ES-I3 (cell line): ENCODE measurements at regions not wholly inside any gene's neighbourhood (a gene's known extent, or its start where the extent isn't known, plus 50 kb on each side); places are given as distances from the start of the nearest gene placed in this dataset.
"Not testable (repeated sequence)": the region's sequence is repeated elsewhere in the genome, so short reads cannot be mapped to it uniquely, and the experiment has no call there.

Experiments
- H3K36me3 ChIP-seq: 2 replicates; pipeline ENCODE4 v1.6.1; 2013; ENCODE audit warnings: mild to moderate bottlenecking, low read length, control low read depth, moderate library complexity; ENCODE audit not compliant: insufficient read depth
- H3K4me1 ChIP-seq: 2 replicates; pipeline ENCODE4 v1.6.1; 2013; ENCODE audit warnings: mild to moderate bottlenecking, control low read depth, low read length; ENCODE audit not compliant: insufficient read depth
- H3K9ac ChIP-seq: 2 replicates; pipeline ENCODE4 v1.6.1; 2013; ENCODE audit warnings: low read depth, mild to moderate bottlenecking, low read length, moderate library complexity
- H3K9me3 ChIP-seq: 2 replicates; pipeline ENCODE4 v1.6.1; 2013; ENCODE audit warnings: mild to moderate bottlenecking, low read length, moderate library complexity; ENCODE audit not compliant: control insufficient read depth, insufficient read depth

DNA sequence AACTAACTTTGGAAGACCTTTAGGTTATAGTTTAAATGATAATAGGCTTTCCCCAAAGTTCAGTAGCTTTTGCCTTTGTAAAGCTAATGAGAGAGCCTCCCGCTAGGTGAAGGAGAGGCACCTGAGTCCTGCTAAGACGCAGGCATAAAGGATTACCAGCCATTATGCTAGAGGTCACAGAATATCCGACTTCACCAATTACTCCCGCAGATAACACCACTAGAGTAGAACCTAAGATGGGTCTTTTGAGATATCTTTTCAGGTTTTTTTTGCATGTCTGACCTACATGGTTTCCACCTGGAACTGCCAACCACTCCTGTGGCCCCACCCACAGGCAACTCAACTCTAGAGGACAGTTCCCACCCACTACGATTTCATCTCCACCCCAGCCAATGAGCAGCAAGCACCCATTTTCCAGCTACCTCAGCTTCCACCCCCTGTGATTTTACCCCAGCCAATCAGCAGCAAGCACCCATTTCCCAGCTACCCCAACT is 314.3 kb downstream of the BRD1 start:
- Histone ChIP-seq H3K9me3 (peaks cover 3% of the 10 kb centered on the region; the same call in 1 of the 2 replicates), H3K36me3 (no peaks in the 10 kb centered on the region), H3K9ac (peak overlapping the region; percentile 16; the same call in 1 of the 2 replicates), H3K4me1 (peaks cover 8% of the 10 kb centered on the region; the same call in 1 of the 2 replicates)

DNA sequence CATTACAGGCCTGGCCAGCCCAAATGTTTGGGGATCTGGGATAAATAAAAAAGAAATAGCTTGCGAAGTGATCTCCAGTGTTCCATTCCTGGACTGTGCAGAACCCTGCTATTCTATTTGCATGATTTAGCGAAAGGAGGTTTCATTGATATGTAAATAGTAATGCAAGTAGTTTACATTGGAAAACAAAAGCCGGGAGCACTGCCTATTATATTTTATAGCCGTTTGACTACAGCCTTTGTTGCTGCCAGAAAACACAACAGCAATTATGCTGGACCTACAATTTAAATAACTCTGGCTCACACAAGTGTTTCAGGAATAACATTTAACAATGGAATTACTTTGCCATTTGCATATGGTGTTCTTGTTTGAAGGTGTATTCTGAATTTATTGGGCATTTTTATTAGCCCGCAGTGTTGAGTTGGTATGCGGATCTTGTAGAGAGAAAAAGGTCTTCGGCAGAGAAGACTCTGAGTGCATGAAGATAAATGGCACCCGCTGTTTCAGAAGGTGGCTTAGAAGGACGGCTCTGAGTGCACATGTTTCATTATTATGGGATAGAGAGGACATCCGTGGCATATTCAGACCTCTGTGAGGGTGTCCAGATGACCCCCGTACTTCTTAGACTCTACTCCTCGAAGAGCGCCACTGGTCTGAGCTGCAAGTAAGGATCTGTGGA is 315.0 kb downstream of the BRD1 start:
- H3K36me3 ChIP-seq = no peaks in the 10 kb centered on the region
- peaks cover 3% of the 10 kb centered on the region; the same call in 1 of the 2 replicates for H3K9me3 ChIP-seq

DNA sequence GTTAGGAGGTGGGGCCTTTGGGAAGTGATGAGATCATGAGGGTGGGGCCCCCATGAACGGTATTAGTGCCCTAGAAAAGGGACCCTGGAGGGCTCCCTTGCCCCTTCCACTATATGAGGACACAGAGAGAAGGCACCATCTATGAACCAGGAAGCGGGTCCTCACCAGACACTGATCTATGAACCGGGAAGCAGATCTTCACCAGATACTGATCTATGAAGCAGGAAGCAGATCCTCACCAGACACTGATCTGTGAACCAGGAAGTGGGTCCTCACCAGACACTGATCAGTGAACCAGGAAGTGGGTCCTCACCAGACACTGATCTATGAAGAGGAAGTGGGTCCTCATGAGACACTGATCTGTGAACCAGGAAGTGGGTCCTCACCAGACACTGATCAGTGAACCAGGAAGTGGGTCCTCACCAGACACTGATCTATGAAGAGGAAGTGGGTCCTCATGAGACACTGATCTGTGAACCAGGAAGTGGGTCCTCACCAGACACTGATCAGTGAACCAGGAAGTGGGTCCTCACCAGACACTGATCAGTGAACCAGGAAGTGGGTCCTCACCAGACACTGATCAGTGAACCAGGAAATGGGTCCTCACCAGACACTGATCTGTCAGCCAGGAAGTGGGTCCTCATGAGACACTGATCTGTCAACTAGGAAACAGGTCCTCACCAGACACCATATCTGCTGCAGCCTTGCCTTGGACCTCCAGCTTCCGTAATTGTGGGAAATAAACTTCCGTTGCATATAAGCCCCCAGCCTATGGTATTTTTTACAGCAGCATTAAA is 316.1 kb downstream of the BRD1 start:
- not testable (repeated sequence) for H3K36me3 ChIP-seq, H3K9me3 ChIP-seq, H3K4me1 ChIP-seq, H3K9ac ChIP-seq

More for the DNA sequence above, 315.0 kb downstream of the BRD1 start:
- Histone ChIP-seq H3K9ac (no peak overlapping the region), H3K4me1 (peaks cover 8% of the 10 kb centered on the region; the same call in 1 of the 2 replicates)

DNA sequence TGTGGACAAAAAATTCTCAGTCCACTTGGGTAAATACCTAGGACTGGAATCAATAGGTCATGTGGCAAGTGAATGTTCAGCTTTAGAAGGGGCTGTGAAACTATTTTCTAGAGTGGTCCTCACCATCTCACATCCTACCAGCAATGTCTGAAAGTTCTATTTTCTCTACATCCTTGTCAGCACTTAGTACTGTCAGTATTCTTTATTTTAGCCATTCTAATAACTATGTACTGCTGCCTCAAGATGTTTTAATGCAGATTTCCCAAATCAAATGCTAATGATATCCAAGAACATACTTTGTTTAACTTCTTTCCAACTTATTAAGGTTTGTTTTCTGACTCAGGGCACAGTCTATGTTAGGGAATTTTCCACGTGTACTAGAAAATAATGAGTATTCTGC is 317.0 kb downstream of the BRD1 start:
- no peaks in the 10 kb centered on the region for H3K36me3 ChIP-seq
- peaks cover 8% of the 10 kb centered on the region; the same call in 1 of the 2 replicates for H3K4me1 ChIP-seq
- H3K9me3 ChIP-seq = peaks cover 3% of the 10 kb centered on the region; the same call in 1 of the 2 replicates
- no peak overlapping the region for H3K9ac ChIP-seq

DNA sequence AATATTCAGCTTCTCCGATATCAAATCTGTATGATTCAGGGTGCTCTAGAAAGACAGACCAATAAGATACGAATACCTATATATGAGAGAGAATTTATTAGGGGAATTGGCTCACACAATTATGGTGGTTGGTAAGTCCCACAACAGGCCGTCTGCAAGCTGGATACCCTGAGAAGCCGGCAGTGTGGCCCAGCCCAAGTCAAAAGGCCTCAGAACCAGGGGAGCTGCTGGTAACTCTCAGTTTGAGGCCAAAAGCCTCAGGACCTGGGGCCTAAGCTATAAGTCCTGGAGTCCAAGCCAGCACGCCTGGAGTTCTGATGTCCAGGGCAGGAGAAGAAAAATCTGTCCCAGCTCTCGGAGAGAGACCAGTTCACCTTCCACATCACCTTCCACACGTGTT is 318.7 kb downstream of the BRD1 start:
- no peaks in the 10 kb centered on the region for H3K36me3 ChIP-seq
- peaks cover 8% of the 10 kb centered on the region; the same call in 1 of the 2 replicates for H3K4me1 ChIP-seq
- no peak overlapping the region for H3K9ac ChIP-seq
- H3K9me3 ChIP-seq = peaks cover 3% of the 10 kb centered on the region; the same call in 1 of the 2 replicates

DNA sequence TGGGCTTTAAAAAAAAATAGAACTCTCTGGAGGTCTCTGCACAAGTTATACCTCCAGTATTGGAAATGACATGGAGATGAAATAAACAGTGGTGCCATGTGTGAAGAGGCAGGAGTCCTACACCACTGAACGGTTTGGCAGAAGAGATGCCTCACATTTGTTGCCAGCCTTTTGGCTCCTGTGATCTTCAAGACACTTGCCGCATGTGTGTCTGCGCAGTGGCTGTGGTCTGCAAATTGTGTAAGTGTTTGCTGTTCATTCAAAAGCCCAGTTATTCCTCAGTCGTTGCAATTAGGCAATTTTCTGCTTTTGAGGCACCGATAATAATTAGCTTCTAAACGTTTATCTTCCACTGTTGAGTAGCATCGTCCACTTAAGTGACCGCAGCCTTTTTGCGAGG is 319.1 kb downstream of the BRD1 start:
- Histone ChIP-seq H3K4me1 (peaks cover 8% of the 10 kb centered on the region; the same call in 1 of the 2 replicates), H3K36me3 (no peaks in the 10 kb centered on the region), H3K9me3 (peaks cover 3% of the 10 kb centered on the region; the same call in 1 of the 2 replicates), H3K9ac (no peak overlapping the region)

DNA sequence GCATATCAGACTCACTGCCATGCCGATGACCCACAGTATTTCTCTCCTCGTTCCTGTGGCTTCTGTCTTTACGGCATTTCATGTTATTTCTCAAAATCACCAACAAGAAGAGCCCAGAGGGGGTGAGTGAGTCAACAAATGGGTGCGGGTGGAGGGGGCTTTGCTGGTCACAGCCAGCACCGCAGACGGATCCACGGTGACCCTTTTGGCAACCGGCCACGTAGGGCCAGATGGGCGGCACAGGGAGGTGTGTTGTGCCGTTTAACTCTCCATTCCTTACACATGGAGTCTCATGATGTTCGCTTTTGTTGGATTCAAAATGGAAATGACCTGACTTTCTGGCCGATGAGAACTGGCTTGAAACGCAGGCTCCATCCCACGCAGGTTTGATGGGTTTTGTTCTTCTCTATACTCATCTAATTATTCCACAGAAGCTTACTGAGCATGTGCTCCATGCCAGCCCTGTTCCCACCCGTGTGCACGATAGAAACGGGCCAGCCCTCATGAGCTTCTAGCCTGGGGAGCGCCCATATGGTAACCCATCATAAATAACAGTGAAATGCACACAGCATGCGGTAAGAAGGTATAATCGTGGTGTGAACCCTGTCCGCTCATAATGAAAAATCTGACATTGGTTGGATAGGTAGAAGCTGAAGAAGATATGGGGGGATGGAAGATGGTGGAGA is 319.9 kb downstream of the BRD1 start:
- H3K4me1 ChIP-seq = peaks cover 6% of the 10 kb centered on the region
- peaks cover 3% of the 10 kb centered on the region; the same call in 1 of the 2 replicates for H3K9me3 ChIP-seq
- no peaks in the 10 kb centered on the region for H3K36me3 ChIP-seq
- no peak overlapping the region for H3K9ac ChIP-seq

DNA sequence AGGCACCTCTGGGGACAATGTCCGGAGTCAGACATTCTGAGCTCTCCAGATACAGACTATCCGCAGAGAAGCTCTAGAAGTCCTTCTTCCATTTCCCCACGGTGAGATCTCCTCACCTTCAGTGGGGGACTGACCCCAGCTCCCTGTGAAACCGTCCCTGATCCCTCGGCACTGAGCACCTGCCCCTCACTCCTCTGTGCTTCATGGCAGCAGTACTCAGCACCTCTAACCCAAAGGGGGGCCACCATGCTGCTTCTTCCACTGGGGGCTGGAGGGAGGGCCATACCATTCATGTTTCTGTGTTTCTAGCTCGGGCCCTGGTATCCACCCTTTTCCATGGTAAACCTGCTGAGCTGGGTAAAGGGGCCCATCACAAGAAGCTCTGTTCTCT is 321.7 kb downstream of the BRD1 start:
- Histone ChIP-seq H3K4me1 (peaks cover 13% of the 10 kb centered on the region; the same call in 1 of the 2 replicates), H3K36me3 (no peaks in the 10 kb centered on the region), H3K9me3 (peaks cover 3% of the 10 kb centered on the region; the same call in 1 of the 2 replicates), H3K9ac (no peak overlapping the region)

DNA sequence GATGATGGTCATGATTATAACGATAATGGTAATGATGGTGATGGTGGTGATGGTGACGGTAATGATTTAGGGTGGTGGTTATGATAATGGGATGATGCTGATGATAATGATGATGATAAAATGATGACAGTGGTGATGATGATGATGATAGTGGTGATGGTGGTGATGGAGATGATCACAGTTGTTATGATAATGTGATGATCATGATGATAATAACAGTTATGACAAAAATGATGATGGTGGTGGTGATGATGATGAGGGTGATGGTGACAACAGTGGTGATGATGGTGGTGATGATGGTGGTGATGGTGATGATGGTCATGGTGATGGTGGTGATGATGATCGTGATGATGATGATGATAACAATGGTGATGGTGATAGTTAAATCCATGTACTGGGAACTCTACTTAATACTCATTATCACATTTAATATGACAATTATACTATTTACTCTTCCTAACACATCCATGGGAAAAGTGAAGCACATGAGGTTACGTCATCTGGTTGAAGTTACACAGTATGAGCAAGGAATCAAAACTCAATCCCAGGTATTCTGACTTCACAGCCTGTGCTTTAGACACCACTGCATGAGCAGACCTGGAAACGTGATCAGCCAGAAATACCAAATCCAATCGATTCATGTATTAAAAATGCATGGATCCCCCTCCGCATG is 322.2 kb downstream of the BRD1 start:
- H3K4me1 ChIP-seq = peaks cover 13% of the 10 kb centered on the region; the same call in 1 of the 2 replicates
- H3K9ac ChIP-seq = no peak overlapping the region
- no peaks in the 10 kb centered on the region for H3K9me3 ChIP-seq

DNA sequence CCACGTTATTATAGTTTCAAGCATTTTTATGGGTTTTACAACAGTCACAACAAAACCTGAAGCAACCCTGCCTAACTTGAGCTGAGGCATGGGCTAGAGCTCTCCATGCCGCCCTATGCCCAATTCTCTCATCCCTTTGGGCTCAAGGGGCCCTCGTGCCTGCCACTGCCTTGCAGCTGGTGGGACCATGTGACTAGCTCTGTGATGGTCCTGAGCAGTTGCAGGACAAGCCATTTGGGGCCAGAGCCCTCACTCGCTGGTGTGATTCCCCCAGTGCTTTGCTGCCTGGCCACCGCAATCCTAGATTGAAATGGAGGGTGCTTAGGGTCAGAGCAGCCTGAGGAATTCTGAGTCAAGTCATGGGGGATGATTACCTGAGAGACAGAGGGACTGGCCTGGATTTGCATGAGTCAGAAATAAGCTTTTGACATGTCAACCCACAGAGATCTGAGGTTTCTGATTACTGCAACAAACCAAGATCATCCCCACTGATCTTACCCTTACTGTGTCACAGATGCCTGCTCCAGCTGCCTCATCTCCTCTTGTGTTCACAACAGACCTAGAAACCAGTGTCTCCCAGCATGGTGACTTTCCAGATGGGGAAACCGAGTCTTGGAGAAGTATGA is 323.7 kb downstream of the BRD1 start:
- no peak overlapping the region for H3K9ac ChIP-seq
- peaks cover 13% of the 10 kb centered on the region; the same call in 1 of the 2 replicates for H3K4me1 ChIP-seq
- no peaks in the 10 kb centered on the region for H3K9me3 ChIP-seq
- no peaks in the 10 kb centered on the region for H3K36me3 ChIP-seq

More for the DNA sequence above, 322.2 kb downstream of the BRD1 start:
- no peaks in the 10 kb centered on the region for H3K36me3 ChIP-seq

DNA sequence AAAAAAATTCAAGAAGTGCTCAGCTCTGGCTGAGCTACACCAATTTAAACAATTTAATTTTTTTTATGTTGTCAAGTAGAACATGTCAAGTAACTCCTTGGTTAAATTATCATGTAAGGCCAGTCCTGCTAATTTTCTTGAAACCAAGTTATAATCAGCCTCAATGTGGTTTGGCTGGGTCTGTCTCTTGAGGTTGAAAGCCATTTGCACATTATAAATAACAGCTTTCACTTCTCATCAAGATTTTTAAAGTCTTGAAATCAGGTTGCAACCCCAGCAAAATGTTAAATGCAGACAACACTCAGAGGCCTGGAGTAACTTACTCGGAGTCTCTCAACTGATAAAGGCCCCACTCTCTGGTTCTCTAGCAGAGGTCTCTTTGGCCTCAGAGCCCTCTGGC is 324.4 kb downstream of the BRD1 start:
- H3K9ac ChIP-seq = no peak overlapping the region
- no peaks in the 10 kb centered on the region for H3K36me3 ChIP-seq
- no peaks in the 10 kb centered on the region for H3K9me3 ChIP-seq
- peaks cover 13% of the 10 kb centered on the region; the same call in 1 of the 2 replicates for H3K4me1 ChIP-seq

DNA sequence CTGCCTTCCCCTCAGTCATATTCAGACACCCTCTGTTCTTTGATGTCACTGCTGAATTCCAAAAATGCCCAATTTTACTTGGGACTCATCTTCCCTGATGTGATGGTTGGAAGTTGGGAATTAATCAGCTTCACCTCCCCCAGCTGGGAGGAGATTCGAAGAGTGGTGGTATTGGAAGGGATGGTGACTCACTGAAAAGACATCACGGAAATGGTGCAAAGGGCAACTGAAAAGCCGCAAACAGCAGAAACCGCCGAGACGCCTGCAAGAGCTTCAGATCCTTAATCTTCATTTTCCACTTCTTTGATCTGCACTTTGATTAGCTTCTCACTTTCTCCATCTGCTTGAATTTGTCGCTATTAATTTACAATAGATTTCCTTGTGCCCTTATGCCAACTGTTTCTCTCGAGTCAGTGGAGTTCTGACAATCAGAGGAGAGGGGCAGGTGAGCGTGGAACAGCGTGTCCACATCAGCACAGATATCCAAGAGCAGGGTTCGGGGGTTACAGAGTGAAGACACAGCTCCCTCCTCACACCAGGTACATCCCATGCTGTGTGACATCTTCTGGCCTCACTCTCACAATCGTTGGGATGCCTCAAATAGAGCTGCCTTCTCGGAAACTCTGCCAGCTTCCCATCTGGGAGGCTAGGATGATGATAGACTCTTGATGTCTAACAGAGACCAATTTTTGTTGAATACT is 325.4 kb downstream of the BRD1 start:
- H3K36me3 ChIP-seq = no peaks in the 10 kb centered on the region
- H3K9ac ChIP-seq = no peak overlapping the region
- no peaks in the 10 kb centered on the region for H3K9me3 ChIP-seq
- H3K4me1 ChIP-seq = peaks cover 13% of the 10 kb centered on the region; the same call in 1 of the 2 replicates

DNA sequence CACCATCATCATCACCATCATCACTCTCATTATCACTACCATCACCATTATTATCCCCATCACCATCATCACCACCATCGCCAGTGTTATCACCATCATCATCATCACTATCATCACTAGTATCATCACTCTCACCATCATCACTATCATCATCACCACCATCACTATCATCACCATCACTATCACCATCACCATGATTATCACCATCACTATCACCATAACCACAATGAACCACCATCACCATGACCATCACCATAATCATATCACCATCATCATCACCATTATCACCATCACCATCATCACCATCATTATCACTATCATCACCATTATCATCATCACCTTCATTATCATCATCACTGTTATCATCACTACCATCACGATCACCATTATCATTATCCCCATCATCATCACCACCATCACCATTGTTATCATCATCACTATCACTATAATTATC is 326.7 kb downstream of the BRD1 start:
- Histone ChIP-seq H3K9me3 (no peaks in the 10 kb centered on the region), H3K36me3 (no peaks in the 10 kb centered on the region), H3K9ac (no peak overlapping the region), H3K4me1 (peaks cover 13% of the 10 kb centered on the region; the same call in 1 of the 2 replicates)
